LNCAP (cell line): ENCODE measurements at regions not wholly inside any gene's neighbourhood (a gene's known extent, or its start where the extent isn't known, plus 50 kb on each side); places are given as distances from the start of the nearest gene placed in this dataset.

ENCODE experiments used
- TF ChIP-seq, protein P1 (sequence below): fragments of 450-650 bp; IDR thresholded peaks from 2 replicates; pipeline ENCODE4 v1.5.1; 2017; ENCODE audit warnings: mild to moderate bottlenecking

DNA sequence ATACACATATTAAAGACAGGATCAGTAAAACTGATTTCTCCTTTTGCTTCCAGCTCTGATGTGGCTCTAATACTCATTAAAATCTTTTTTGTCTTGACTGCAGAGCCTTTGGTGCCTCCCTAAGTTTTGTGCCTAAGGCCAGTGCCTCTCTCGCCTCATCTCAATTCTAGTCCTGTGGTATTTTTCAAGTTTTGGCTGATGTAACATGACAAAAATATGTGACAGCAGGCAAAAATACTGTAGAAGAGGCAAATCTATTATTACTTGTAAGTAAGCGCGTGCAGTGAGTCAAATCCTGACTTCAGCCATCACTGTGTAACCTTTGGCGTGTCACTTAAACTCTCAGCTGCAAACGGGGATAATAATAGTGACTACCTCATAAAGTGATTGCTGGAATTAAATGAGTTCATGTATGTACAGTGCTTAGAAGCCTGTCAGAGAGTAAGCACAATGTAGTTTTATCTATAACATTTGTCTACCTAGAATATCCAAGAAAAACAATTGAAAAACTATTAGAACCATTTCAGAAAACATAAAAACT lies 74.0 kb downstream of the MAB21L3 start:
- TF ChIP-seq, protein P1, sequence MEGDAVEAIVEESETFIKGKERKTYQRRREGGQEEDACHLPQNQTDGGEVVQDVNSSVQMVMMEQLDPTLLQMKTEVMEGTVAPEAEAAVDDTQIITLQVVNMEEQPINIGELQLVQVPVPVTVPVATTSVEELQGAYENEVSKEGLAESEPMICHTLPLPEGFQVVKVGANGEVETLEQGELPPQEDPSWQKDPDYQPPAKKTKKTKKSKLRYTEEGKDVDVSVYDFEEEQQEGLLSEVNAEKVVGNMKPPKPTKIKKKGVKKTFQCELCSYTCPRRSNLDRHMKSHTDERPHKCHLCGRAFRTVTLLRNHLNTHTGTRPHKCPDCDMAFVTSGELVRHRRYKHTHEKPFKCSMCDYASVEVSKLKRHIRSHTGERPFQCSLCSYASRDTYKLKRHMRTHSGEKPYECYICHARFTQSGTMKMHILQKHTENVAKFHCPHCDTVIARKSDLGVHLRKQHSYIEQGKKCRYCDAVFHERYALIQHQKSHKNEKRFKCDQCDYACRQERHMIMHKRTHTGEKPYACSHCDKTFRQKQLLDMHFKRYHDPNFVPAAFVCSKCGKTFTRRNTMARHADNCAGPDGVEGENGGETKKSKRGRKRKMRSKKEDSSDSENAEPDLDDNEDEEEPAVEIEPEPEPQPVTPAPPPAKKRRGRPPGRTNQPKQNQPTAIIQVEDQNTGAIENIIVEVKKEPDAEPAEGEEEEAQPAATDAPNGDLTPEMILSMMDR = no peak

DNA sequence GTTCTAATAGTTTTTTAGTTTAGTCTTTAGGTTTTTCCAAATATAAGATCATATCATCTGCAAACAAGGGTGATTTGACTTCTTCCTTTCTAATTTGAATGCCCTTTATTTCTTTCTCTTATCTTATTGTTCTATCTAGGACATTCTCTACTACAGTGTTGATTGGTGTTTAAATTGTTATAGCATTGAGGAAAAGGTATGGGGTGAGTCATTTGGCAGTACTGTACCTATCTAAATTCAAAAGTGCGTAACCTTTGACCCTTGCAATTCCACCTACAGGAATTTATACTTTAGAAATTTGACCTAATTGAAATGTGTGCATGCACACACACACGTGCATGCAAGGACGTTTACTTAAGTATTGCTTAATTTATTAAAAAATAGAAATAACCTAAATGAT lies 78.3 kb downstream of the MAB21L3 start:
- TF ChIP-seq, protein P1 = no peak

DNA sequence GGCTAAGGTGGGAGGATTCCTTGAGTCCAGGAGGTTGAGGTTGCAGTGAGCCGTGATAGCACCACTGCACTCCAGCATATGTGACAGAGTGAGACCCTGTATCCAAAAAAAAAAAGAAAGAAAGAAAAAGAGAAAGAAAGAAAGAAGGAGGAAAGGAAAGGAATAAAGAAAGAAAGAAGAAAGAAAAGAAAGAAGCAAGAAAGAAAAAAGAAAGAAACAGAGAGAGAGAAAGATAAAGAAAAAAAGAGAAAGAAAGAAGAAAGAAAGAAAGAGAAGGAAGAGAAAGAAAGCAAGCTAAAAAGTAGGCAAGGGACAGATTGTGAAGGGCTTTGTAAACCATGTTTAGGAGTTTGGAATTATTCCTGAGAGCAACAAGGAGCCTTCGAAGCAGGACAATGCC lies 80.1 kb downstream of the MAB21L3 start:
- TF ChIP-seq, protein P1 = no peak

DNA sequence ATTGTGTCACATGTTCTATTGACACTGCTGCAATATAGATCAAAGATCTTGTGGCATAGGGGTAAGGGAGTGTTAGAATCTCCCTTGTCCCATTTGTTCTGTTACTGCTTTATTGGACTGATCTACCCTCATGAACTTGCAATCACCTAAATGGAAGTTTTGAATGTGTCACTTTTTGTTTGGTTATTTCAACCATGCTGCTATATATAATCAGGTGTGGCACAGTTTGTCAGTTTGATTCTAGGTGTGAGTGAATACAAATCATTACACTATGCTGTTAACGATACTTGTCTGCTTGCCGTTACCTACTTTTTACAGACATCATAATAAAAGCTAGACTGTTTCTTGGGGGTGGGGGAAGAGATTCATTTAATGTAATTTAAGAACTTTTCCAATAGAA lies 82.6 kb downstream of the MAB21L3 start:
- TF ChIP-seq, protein P1 = no peak

DNA sequence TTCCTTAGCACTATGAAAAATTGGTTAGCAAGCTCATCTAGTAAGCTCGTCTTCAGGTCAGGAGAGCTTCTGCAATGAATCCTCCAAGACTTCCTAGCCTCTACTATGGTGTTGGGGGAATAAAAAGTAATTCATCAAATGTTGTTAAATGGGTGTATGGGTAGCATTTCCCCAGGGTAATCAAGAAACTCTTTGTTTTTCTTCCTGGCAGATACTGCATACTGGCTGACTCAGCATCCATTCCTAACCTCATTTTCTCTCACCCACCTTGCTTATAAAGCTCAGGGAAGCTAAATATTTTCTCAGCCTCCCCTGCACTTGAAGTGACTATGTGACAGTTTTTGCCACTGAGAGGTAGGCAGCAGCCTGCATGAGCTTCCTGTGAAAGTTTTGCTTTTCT lies 83.4 kb downstream of the MAB21L3 start:
- TF ChIP-seq, protein P1 = no peak

DNA sequence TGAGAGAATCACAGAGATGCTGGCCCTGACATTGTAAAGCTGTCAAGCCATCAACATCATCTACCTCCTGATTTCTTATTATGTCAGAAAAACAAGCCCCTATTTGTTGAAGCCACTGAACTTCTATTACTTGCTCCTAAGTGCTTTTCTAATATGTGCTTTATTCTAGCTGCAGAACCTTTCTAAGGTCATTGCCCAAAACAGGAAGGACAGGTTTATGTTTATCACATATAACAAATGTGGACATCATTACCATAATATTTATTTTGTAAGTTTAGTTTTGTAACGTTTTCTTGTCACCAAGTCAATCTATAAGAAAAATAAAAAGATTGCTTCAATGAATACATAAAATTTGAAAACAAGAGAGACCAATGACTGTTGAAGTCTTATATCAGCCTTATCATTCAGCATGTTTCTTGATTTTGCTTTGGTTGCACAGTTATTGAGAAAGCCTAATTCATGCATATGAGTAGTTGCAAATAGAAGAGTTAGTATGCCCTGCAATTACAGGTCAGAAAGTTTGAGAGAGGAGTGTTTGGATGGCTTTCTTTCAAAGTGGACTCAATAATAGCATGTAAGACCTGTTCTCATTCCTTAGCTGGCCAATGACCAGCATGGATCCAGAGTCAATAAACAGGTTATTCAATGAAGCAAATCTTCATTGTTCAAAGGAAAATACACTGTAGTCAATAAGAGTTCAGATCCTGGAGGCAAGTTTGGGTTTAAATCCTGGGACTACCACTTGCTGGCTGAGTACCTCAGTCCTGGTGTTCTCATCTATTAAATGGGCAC lies 84.1 kb downstream of the MAB21L3 start:
- TF ChIP-seq, protein P1 = no peak

DNA sequence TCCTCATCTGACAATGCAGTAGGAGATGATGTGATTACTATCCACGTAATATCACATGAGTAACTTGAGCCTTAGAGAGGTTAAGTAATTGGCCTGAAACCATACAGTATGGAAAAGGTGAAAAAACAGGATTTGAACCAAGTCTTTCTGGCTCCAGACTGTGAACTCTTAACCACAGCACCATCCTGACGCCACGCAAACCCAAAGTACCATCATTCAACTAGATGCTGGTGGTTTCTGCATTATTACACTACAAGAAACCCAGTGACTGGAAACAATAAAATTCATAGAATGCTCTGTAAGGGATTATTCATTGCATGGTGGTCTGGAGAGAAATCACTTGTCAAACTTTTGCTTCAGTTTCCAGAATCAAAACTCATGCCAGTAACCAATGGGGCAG lies 90.7 kb downstream of the MAB21L3 start:
- TF ChIP-seq, protein P1 = no peak
